ENCODE measurements at regions not wholly inside any gene's neighbourhood (a gene's known extent, or its start where the extent isn't known, plus 50 kb on each side); places are given as distances from the start of the nearest gene placed in this dataset.

GRCh38 chr3:30184091-30184810, 422.1 kb upstream of the TGFBR2 start:
- 68 to 93% (median 86%) methylated on average over 1 of the region's 1 CpG for WGBS, 5 donors
- Histone ChIP-seq H3K27ac (no peak overlapping the region), H3K9me3 (no peaks in the 10 kb centered on the region), H3K4me3 (no peak overlapping the region), H3K36me3 (no peaks in the 10 kb centered on the region), H3K4me1 (no peaks in the 10 kb centered on the region), H3K27me3 (no peaks in the 10 kb centered on the region)
- no peak for DNase-seq
- TF ChIP-seq POLR2A (IDR thresholded peaks at IDR 0.05) (no peak), EP300 (IDR thresholded peaks at IDR 0.05) (no peak), POLR2AphosphoS5 (IDR thresholded peaks at IDR 0.05) (no peak)
- TF ChIP-seq, protein P1, sequence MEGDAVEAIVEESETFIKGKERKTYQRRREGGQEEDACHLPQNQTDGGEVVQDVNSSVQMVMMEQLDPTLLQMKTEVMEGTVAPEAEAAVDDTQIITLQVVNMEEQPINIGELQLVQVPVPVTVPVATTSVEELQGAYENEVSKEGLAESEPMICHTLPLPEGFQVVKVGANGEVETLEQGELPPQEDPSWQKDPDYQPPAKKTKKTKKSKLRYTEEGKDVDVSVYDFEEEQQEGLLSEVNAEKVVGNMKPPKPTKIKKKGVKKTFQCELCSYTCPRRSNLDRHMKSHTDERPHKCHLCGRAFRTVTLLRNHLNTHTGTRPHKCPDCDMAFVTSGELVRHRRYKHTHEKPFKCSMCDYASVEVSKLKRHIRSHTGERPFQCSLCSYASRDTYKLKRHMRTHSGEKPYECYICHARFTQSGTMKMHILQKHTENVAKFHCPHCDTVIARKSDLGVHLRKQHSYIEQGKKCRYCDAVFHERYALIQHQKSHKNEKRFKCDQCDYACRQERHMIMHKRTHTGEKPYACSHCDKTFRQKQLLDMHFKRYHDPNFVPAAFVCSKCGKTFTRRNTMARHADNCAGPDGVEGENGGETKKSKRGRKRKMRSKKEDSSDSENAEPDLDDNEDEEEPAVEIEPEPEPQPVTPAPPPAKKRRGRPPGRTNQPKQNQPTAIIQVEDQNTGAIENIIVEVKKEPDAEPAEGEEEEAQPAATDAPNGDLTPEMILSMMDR (IDR thresholded peaks at IDR 0.05): no peak
- intact Hi-C loops (cut with DNase I; ENCODE audit: low total_unique reads): no loop called here

DNA sequence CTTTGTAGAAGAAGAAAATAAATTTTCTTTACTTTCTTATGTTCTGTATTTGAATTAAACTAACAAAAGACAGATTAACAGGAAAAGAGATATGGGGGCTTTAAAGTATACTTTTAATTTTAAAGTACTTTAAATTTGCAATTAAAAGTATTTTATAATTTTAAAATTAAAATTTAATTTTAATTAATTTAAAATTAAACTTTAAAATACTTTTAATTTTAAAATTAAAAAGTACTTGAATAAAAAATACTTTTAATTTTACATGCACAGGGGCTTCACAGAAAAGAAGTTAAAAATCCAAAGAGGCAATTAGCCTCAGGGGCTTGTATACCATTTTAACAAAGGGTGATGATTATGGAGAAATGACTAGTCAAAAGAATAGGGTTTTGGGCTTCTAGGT, 420.5 kb upstream of the TGFBR2 start:
- no peaks in the 10 kb centered on the region for H3K36me3 ChIP-seq
- no peaks in the 10 kb centered on the region for H3K4me1 ChIP-seq
- TF ChIP-seq, protein P1 (IDR thresholded peaks at IDR 0.05): no peak
- no peak for TF ChIP-seq EP300 (IDR thresholded peaks at IDR 0.05)
- no peak for TF ChIP-seq POLR2AphosphoS5 (IDR thresholded peaks at IDR 0.05)
- TF ChIP-seq POLR2A (IDR thresholded peaks at IDR 0.05): no peak
- H3K27ac ChIP-seq: no peak overlapping the region
- H3K9me3 ChIP-seq: no peaks in the 10 kb centered on the region
- no peak overlapping the region for H3K4me3 ChIP-seq
- no peak for DNase-seq
- intact Hi-C loops (cut with DNase I; ENCODE audit: low total_unique reads): no loop called here
- H3K27me3 ChIP-seq: no peaks in the 10 kb centered on the region

DNA sequence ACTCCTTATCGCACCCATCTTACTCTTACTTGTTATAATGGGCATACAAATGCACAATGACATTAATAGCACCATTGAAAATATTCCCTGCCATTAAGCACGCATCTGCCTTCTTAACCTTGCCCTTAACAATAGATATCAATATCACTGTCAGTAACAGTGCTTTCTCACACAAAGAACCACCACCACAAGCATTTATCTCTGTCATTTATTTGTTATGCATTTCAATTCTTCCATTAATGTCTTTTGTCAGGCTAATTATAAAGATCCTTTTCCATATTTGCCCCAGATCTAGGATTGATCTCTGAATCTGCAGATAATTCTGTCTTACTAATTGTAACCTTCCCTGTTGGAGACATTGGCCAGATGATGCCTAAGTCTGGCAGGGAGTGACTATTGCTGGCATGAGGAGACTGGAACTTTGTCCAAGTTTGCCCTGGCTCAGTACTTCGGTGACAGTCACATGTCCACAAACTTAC, 419.6 kb upstream of the TGFBR2 start:
- WGBS, 5 donors: 43 to 88% (median 75%) methylated on average over 3 of the region's 3 CpGs
- H3K9me3 ChIP-seq: no peaks in the 10 kb centered on the region
- no peak for DNase-seq
- no peaks in the 10 kb centered on the region for H3K27me3 ChIP-seq
- H3K4me3 ChIP-seq: no peak overlapping the region
- no peaks in the 10 kb centered on the region for H3K36me3 ChIP-seq
- intact Hi-C loops (cut with DNase I; ENCODE audit: low total_unique reads): no loop called here
- TF ChIP-seq, protein P1 (IDR thresholded peaks at IDR 0.05): no peak
- TF ChIP-seq POLR2AphosphoS5 (IDR thresholded peaks at IDR 0.05) (no peak), POLR2A (IDR thresholded peaks at IDR 0.05) (no peak), EP300 (IDR thresholded peaks at IDR 0.05) (no peak)
- no peak overlapping the region for H3K27ac ChIP-seq
- no peaks in the 10 kb centered on the region for H3K4me1 ChIP-seq

DNA sequence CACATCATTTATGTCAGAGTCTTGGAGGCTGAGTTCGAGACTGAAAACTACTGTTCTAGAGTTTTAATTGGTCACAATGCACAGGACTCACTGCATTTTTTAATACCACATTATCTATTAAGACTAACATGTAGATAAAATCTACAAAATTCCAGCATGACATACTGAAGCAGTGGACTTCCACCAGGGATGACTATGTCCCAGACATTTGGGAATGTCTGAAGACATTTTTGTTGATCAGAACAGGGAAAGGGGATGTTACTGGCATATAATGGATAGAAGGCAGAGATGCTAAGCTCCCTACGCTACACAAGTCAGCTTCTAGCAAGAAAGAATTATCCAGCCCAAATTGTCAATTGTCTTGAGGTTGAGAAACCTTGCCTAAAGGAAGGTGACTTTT, 419.0 kb upstream of the TGFBR2 start:
- no peaks in the 10 kb centered on the region for H3K36me3 ChIP-seq

More for the DNA sequence above, 419.0 kb upstream of the TGFBR2 start:
- WGBS, 5 donors: 91 to 100% (median 93%) methylated on average over 2 of the region's 2 CpGs
- intact Hi-C loops (cut with DNase I; ENCODE audit: low total_unique reads): no loop called here
- Histone ChIP-seq H3K9me3 (no peaks in the 10 kb centered on the region), H3K27ac (no peak overlapping the region), H3K27me3 (no peaks in the 10 kb centered on the region), H3K4me1 (no peaks in the 10 kb centered on the region), H3K4me3 (no peak overlapping the region)
- TF ChIP-seq EP300 (IDR thresholded peaks at IDR 0.05) (no peak), POLR2AphosphoS5 (IDR thresholded peaks at IDR 0.05) (no peak), POLR2A (IDR thresholded peaks at IDR 0.05) (no peak)
- TF ChIP-seq, protein P1 (IDR thresholded peaks at IDR 0.05): no peak
- DNase-seq: no peak
